Parathyroid adenoma (tissue), 2 donors: ENCODE measurements at regions not wholly inside any gene's neighbourhood (a gene's known extent, or its start where the extent isn't known, plus 50 kb on each side); places are given as distances from the start of the nearest gene placed in this dataset.
"Not testable (repeated sequence)": the region's sequence is repeated elsewhere in the genome, so short reads cannot be mapped to it uniquely, and the experiment has no call there.

Experiments used
- H2AFZ ChIP-seq: fragments of 300-600 bp; sonication (generic); one replicate; pipeline ENCODE4 v1.7.0; 2017; ENCODE audit warnings: antibody characterized with exemption, mild to moderate bottlenecking
- H3K27ac ChIP-seq: fragments of 300-600 bp; sonication (generic); one replicate; pipeline ENCODE4 v1.7.0; 2017
- H3K27me3 ChIP-seq: fragments of 300-600 bp; sonication (generic); one replicate; pipeline ENCODE4 v1.7.0; 2017; ENCODE audit warnings: low read length; ENCODE audit not compliant: control insufficient read depth, insufficient read depth
- H3K36me3 ChIP-seq: fragments of 300-600 bp; sonication (generic); one replicate; pipeline ENCODE4 v1.7.0; 2017; ENCODE audit warnings: low read length; ENCODE audit not compliant: control insufficient read depth, insufficient read depth
- H3K4me1 ChIP-seq: fragments of 300-600 bp; sonication (generic); one replicate; pipeline ENCODE4 v1.7.0; 2017; ENCODE audit warnings: control low read depth
- H3K4me2 ChIP-seq: fragments of 300-600 bp; sonication (generic); one replicate; pipeline ENCODE4 v1.7.0; 2017; ENCODE audit warnings: low read length
- H3K4me3 ChIP-seq: fragments of 300-600 bp; sonication (generic); one replicate; pipeline ENCODE4 v1.7.0; 2017; ENCODE audit warnings: low read depth, low read length
- H3K79me2 ChIP-seq: fragments of 300-600 bp; sonication (generic); one replicate; pipeline ENCODE4 v1.7.0; 2017; ENCODE audit warnings: control low read depth
- H3K9ac ChIP-seq: fragments of 300-600 bp; sonication (generic); one replicate; pipeline ENCODE4 v1.7.0; 2017; ENCODE audit warnings: mild to moderate bottlenecking
- H3K9me3 ChIP-seq: fragments of 300-600 bp; sonication (generic); one replicate; pipeline ENCODE4 v1.7.0; 2017; ENCODE audit warnings: low read length; ENCODE audit not compliant: control insufficient read depth
- TF ChIP-seq, protein P1 (sequence below): fragments of 300-600 bp; sonication (generic); IDR thresholded peaks from one replicate; pipeline ENCODE4 v1.7.0; 2017; ENCODE audit warnings: antibody characterized with exemption, mild to moderate bottlenecking
- donor health status: primary hyperparathyroidism.

- Histone ChIP-seq H3K4me2 (no peak overlapping the region), H3K27ac (no peak overlapping the region), H2AFZ (no peak overlapping the region), H3K9ac (no peak overlapping the region), H3K36me3 (no peaks in the 10 kb centered on the region), H3K9me3 (no peaks in the 10 kb centered on the region), H3K4me1 (no peaks in the 10 kb centered on the region), H3K4me3 (no peak overlapping the region), H3K79me2 (no peaks in the 10 kb centered on the region), H3K27me3 (no peaks in the 10 kb centered on the region)
- TF ChIP-seq, protein P1, sequence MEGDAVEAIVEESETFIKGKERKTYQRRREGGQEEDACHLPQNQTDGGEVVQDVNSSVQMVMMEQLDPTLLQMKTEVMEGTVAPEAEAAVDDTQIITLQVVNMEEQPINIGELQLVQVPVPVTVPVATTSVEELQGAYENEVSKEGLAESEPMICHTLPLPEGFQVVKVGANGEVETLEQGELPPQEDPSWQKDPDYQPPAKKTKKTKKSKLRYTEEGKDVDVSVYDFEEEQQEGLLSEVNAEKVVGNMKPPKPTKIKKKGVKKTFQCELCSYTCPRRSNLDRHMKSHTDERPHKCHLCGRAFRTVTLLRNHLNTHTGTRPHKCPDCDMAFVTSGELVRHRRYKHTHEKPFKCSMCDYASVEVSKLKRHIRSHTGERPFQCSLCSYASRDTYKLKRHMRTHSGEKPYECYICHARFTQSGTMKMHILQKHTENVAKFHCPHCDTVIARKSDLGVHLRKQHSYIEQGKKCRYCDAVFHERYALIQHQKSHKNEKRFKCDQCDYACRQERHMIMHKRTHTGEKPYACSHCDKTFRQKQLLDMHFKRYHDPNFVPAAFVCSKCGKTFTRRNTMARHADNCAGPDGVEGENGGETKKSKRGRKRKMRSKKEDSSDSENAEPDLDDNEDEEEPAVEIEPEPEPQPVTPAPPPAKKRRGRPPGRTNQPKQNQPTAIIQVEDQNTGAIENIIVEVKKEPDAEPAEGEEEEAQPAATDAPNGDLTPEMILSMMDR = no peak
Observed at GRCh38 chr4:116132946-116133345, 952.4 kb downstream of the TRAM1L1 start.

- Histone ChIP-seq H3K36me3 (no peaks in the 10 kb centered on the region), H3K27me3 (no peaks in the 10 kb centered on the region), H3K4me2 (no peak overlapping the region), H3K27ac (no peak overlapping the region), H2AFZ (no peak overlapping the region), H3K79me2 (no peaks in the 10 kb centered on the region), H3K9me3 (no peaks in the 10 kb centered on the region), H3K9ac (no peak overlapping the region), H3K4me1 (no peaks in the 10 kb centered on the region), H3K4me3 (no peak overlapping the region)
- TF ChIP-seq, protein P1 = no peak
Observed at GRCh38 chr4:116126794-116127193, 958.6 kb downstream of the TRAM1L1 start.

- H3K4me1 ChIP-seq = no peaks in the 10 kb centered on the region
- no peak overlapping the region for H3K4me2 ChIP-seq
- TF ChIP-seq, protein P1 = no peak
- no peaks in the 10 kb centered on the region for H3K79me2 ChIP-seq
- H3K9me3 ChIP-seq = no peaks in the 10 kb centered on the region
- H2AFZ ChIP-seq = no peak overlapping the region
- H3K4me3 ChIP-seq = no peak overlapping the region
- H3K9ac ChIP-seq = no peak overlapping the region
- H3K27me3 ChIP-seq = no peaks in the 10 kb centered on the region
- no peaks in the 10 kb centered on the region for H3K36me3 ChIP-seq
- no peak overlapping the region for H3K27ac ChIP-seq
Observed at GRCh38 chr4:116122124-116122523, 963.3 kb downstream of the TRAM1L1 start.

DNA sequence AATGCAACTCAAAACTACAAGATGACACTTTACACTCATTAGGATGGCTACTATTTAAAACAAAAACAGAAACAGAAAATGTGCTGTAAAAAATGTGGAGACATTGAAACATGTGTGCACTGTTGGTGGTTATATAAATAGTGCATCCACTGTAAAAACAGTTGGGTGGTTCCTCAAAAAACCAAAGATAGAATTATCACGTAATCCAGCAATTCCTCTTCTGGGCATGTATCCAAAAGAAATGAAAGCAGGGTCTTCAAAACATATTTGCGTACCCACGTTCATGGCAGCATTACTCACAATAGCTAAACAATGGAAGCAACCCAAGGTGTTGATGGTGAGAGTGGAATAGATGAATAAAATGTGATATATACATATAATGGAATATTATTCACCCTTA is 967.2 kb downstream of the TRAM1L1 start:
- Histone ChIP-seq H3K4me1 (no peaks in the 10 kb centered on the region), H3K9ac (no peak overlapping the region), H3K27ac (no peak overlapping the region), H3K4me2 (no peak overlapping the region), H3K79me2 (no peaks in the 10 kb centered on the region), H2AFZ (no peak overlapping the region), H3K4me3 (no peak overlapping the region), H3K27me3 (no peaks in the 10 kb centered on the region), H3K36me3 (no peaks in the 10 kb centered on the region), H3K9me3 (no peaks in the 10 kb centered on the region)
- TF ChIP-seq, protein P1 = no peak

- H3K36me3 ChIP-seq, H3K9ac ChIP-seq, H3K4me3 ChIP-seq, H3K79me2 ChIP-seq, H2AFZ ChIP-seq, H3K4me2 ChIP-seq, H3K27me3 ChIP-seq, H3K9me3 ChIP-seq, H3K27ac ChIP-seq, H3K4me1 ChIP-seq: not testable (repeated sequence)
Observed at GRCh38 chr4:116112861-116113260, 972.5 kb downstream of the TRAM1L1 start.
